ENCODE measurements at regions not wholly inside any gene's neighbourhood (a gene's known extent, or its start where the extent isn't known, plus 50 kb on each side); places are given as distances from the start of the nearest gene placed in this dataset.

GRCh38 chr3:88220126-88220525 is 70.4 kb downstream of the C3orf38 start:
- TF ChIP-seq POLR2A (IDR thresholded peaks at IDR 0.05) (no peak), CTCF (IDR thresholded peaks at IDR 0.05) (no peak)

All from stomach (tissue), 4 donors.